IMR-90 (cell line): ENCODE measurements at regions not wholly inside any gene's neighbourhood (a gene's known extent, or its start where the extent isn't known, plus 50 kb on each side); places are given as distances from the start of the nearest gene placed in this dataset.

Experiments used
- ATAC-seq: fragments of 200-7000 bp; cut with Tn5 transposase; 2 replicates; pipeline ENCODE4 v1.9.1; 2020; ENCODE audit warnings: low read depth, mild to moderate bottlenecking, moderate library complexity
- BruUV-seq: library from RNA; stranded (reverse); fragments of 400-500 nt; replicated peaks from 2 replicates; lab custom pipeline; 2021; lab: Mats Ljungman, UMichigan
- CTCF ChIA-PET: fragments of 300-600 bp; formaldehyde crosslinking; extraction: SDS; loops from one replicate; lab custom pipeline; 2021; ENCODE audit warnings: antibody characterized with exemption; lab: Yijun Ruan, JAX
- POLR2A ChIA-PET: fragments of 300-600 bp; sonication (Branson Sonifier 250); formaldehyde crosslinking; loops from one replicate; lab custom pipeline; 2022; ENCODE audit warnings: antibody characterized with exemption; ENCODE audit not compliant: unreplicated experiment; lab: Charles Lee
- DNase-seq: peaks from one replicate; pipeline ENCODE4 v3.0.0; 2013
- H2AFZ ChIP-seq: replicated peaks from 2 replicates; pipeline ENCODE3; 2013; ENCODE audit warnings: low read length, mild to moderate bottlenecking; ENCODE audit not compliant: poor library complexity
- H2AK5ac ChIP-seq: 2 replicates; pipeline ENCODE4 v1.6.1; 2013; ENCODE audit warnings: low read depth, low read length, inconsistent platforms
- H2AK9ac ChIP-seq: replicated peaks from 2 replicates; pipeline ENCODE3; 2013; ENCODE audit warnings: mild to moderate bottlenecking, low read depth, low read length, moderate library complexity; ENCODE audit not compliant: poor library complexity
- H2BK120ac ChIP-seq: 2 replicates; pipeline ENCODE4 v1.6.1; 2013; ENCODE audit warnings: low read depth, low read length, inconsistent platforms
- H2BK15ac ChIP-seq: 3 replicates; pipeline ENCODE4 v1.6.1; 2013; ENCODE audit warnings: low read depth, low read length, inconsistent platforms
- H2BK20ac ChIP-seq: 2 replicates; pipeline ENCODE4 v1.6.1; 2013; ENCODE audit warnings: low read depth, mild to moderate bottlenecking, inconsistent platforms, low read length, moderate library complexity
- H2BK5ac ChIP-seq: 2 replicates; pipeline ENCODE4 v1.6.1; 2013; ENCODE audit warnings: mild to moderate bottlenecking, low read depth, low read length, inconsistent platforms; ENCODE audit not compliant: poor library complexity, severe bottlenecking
- H3K14ac ChIP-seq: replicated peaks from 2 replicates; pipeline ENCODE4 v1.6.1; 2013; ENCODE audit warnings: low read depth, low read length, inconsistent platforms
- H3K18ac ChIP-seq: 2 replicates; pipeline ENCODE4 v1.6.1; 2013; ENCODE audit warnings: low read depth, low read length, control low read depth
- H3K23ac ChIP-seq: 2 replicates; pipeline ENCODE4 v1.6.1; 2013; ENCODE audit warnings: low read depth, low read length, inconsistent platforms
- H3K27ac ChIP-seq: 2 replicates; pipeline ENCODE4 v1.5.1; 2013; ENCODE audit warnings: mild to moderate bottlenecking, control low read depth, low read length; ENCODE audit not compliant: insufficient read depth
- H3K27me3 ChIP-seq: 2 replicates; pipeline ENCODE4 v1.6.1; 2013; ENCODE audit warnings: low read length; ENCODE audit not compliant: control insufficient read depth, insufficient read depth
- H3K36me3 ChIP-seq: 2 replicates; pipeline ENCODE4 v1.6.1; 2013; ENCODE audit warnings: low read length, mixed read lengths; ENCODE audit not compliant: control insufficient read depth, insufficient read depth
- H3K4ac ChIP-seq: 2 replicates; pipeline ENCODE4 v1.6.1; 2013; ENCODE audit warnings: low read depth, low read length, inconsistent platforms
- H3K4me1 ChIP-seq: 2 replicates; pipeline ENCODE4 v1.6.1; 2013; ENCODE audit warnings: low read length, mixed read lengths; ENCODE audit not compliant: control insufficient read depth, insufficient read depth
- H3K4me2 ChIP-seq: 2 replicates; pipeline ENCODE4 v1.6.1; 2013; ENCODE audit warnings: low read depth, mild to moderate bottlenecking, control low read depth, low read length, moderate library complexity
- H3K4me3 ChIP-seq: 2 replicates; pipeline ENCODE4 v1.5.1; 2013; ENCODE audit warnings: low read depth, mild to moderate bottlenecking, control low read depth, low read length, moderate library complexity; ENCODE audit not compliant: insufficient read depth
- H3K56ac ChIP-seq: 2 replicates; pipeline ENCODE4 v1.6.1; 2013; ENCODE audit warnings: low read length, inconsistent platforms; ENCODE audit not compliant: insufficient read depth; ENCODE audit errors: extremely low read depth
- H3K79me1 ChIP-seq, 2 experiments: 2 replicates each; pipeline ENCODE4 v1.6.1; 2013; ENCODE audit warnings: low read length in 2 of 2, inconsistent platforms in 1 of 2, low read depth in 1 of 2
- H3K9ac ChIP-seq: 2 replicates; pipeline ENCODE4 v1.6.1; 2013; ENCODE audit warnings: low read depth, low read length, control low read depth
- H3K9me1 ChIP-seq: 2 replicates; pipeline ENCODE4 v1.6.1; 2013; ENCODE audit warnings: low read length, inconsistent platforms; ENCODE audit not compliant: insufficient read depth
- H3K9me3 ChIP-seq: 2 replicates; pipeline ENCODE4 v1.6.1; 2013; ENCODE audit warnings: low read length; ENCODE audit not compliant: control insufficient read depth, insufficient read depth
- H4K20me1 ChIP-seq: 2 replicates; pipeline ENCODE4 v1.6.1; 2013; ENCODE audit warnings: low read length, inconsistent platforms; ENCODE audit not compliant: insufficient read depth
- H4K5ac ChIP-seq: 2 replicates; pipeline ENCODE4 v1.6.1; 2013; ENCODE audit warnings: mild to moderate bottlenecking, low read depth, low read length, control low read depth
- H4K8ac ChIP-seq, 2 experiments: 2 replicates each; pipeline ENCODE4 v1.6.1; 2013; ENCODE audit warnings: low read depth in 2 of 2, low read length in 2 of 2, control low read depth in 1 of 2, inconsistent platforms in 1 of 2
- H4K91ac ChIP-seq: 2 replicates; pipeline ENCODE4 v1.6.1; 2013; ENCODE audit warnings: low read depth, low read length, inconsistent platforms; ENCODE audit not compliant: insufficient read depth
- CHD1 ChIP-seq: IDR thresholded peaks from 2 replicates; pipeline ENCODE4 v1.6.1; 2012; ENCODE audit warnings: low read depth, low read length, improper control_type of control experiment
- CTCF ChIP-seq: conservative IDR thresholded peaks from 2 replicates; pipeline ENCODE4 v1.5.1; 2012; ENCODE audit warnings: mild to moderate bottlenecking, low read depth, low read length, improper control_type of control experiment
- FOS ChIP-seq: fragments of 150-350 bp; IDR thresholded peaks from 2 replicates; pipeline ENCODE4 v1.6.1; 2016; ENCODE audit warnings: low read depth, low read length
- MAFK ChIP-seq: IDR thresholded peaks from 2 replicates; pipeline ENCODE4 v1.6.1; 2012; ENCODE audit warnings: low read depth, low read length, improper control_type of control experiment
- POLR2A ChIP-seq: IDR thresholded peaks from 2 replicates; pipeline ENCODE4 v1.6.1; 2012; ENCODE audit warnings: mild to moderate bottlenecking, low read depth, low read length
- RFX5 ChIP-seq: IDR thresholded peaks from 2 replicates; pipeline ENCODE4 v1.8.0; 2012; ENCODE audit warnings: low read depth, mild to moderate bottlenecking, low read length, moderate library complexity
- SMC3 ChIP-seq: fragments of 150-350 bp; IDR thresholded peaks from 2 replicates; pipeline ENCODE4 v1.6.1; 2016; ENCODE audit warnings: low read depth, mild to moderate bottlenecking, antibody characterized with exemption, low read length, moderate library complexity
- USF2 ChIP-seq: fragments of 150-350 bp; IDR thresholded peaks from 2 replicates; pipeline ENCODE4 v1.6.1; 2017; ENCODE audit warnings: mild to moderate bottlenecking, antibody characterized with exemption, low read length, low read depth
- dilution Hi-C: fragments of 300-500 bp; cut with HindIII; formaldehyde crosslinking; loops from one replicate; pipeline ENCODE4 v1.14.3; 2018; ENCODE audit warnings: low sequenced_read_pairs; ENCODE audit not compliant: unreplicated experiment
- in situ Hi-C: fragments of 300-500 bp; cut with MboI; formaldehyde crosslinking; loops from 3 replicates; pipeline ENCODE4 v1.14.3; 2019; ENCODE audit warnings: low sequenced_read_pairs, inconsistent platforms, mixed read lengths
- intact Hi-C: fragments of 100-400 bp; cut with micrococcal nuclease; formaldehyde crosslinking; loops from 2 replicates; pipeline ENCODE4 v1.10.0; 2022

GRCh38 chrX:13387666-13388494 lies 68.0 kb upstream of the ATXN3L start (continued):
- TF ChIP-seq CTCF: no peak

GRCh38 chrX:13386636-13387035 lies 66.8 kb upstream of the ATXN3L start:
- peak overlapping the region; percentile 61; the same call in 1 of the 2 replicates for H2AK5ac ChIP-seq
- H3K27me3 ChIP-seq: no peaks in the 10 kb centered on the region; the same call in 1 of the 2 replicates
- H3K14ac ChIP-seq: no peak overlapping the region; the same call in 1 of the 2 replicates
- H4K8ac ChIP-seq: peak overlapping the region in 1 of 2 experiments; percentile 40; a peak in 2 of 4 replicates
- peaks cover 4% of the 10 kb centered on the region for H3K4me1 ChIP-seq
- H3K36me3 ChIP-seq: no peaks in the 10 kb centered on the region
- H3K23ac ChIP-seq: 0 out of 2 replicates have a peak overlapping the region, but pooled peaks have one; percentile 14
- H3K4me3 ChIP-seq: no peak overlapping the region
- in situ Hi-C loops: no loop called here
- peak overlapping the region; percentile 29 for H4K5ac ChIP-seq
- no peak overlapping the region for H3K9ac ChIP-seq
- no peak overlapping the region for H3K56ac ChIP-seq
- no TSS peak for BruUV-seq
- no peaks in the 10 kb centered on the region for H4K20me1 ChIP-seq
- ChIA-PET POLR2A (no interaction called here), CTCF (no interaction called here)
- H3K18ac ChIP-seq: peak overlapping the region; percentile 99
- peak overlapping the region; percentile 58 for H2BK120ac ChIP-seq
- H3K27ac ChIP-seq: no peak overlapping the region
- H4K91ac ChIP-seq: peak overlapping the region; percentile 9; the same call in 1 of the 2 replicates
- no peak overlapping the region for H2AFZ ChIP-seq
- no peaks in the 10 kb centered on the region for H3K9me3 ChIP-seq
- ATAC-seq (no peak), DNase-seq (no peak)
- intact Hi-C loops: no loop called here
- no peaks in the 10 kb centered on the region for H3K9me1 ChIP-seq
- H2BK5ac ChIP-seq: no peak overlapping the region
- dilution Hi-C loops: no loop called here
- H3K4ac ChIP-seq: peak overlapping the region; percentile 31; the same call in 1 of the 2 replicates
- H2BK15ac ChIP-seq: peak overlapping the region; percentile 79; the same call in 1 of the 3 replicates
- no peak for TF ChIP-seq CHD1
- TF ChIP-seq POLR2A: no peak
- no peak for TF ChIP-seq FOS
- TF ChIP-seq USF2: no peak
- TF ChIP-seq RFX5: no peak
- peak; percentile 31 for TF ChIP-seq MAFK
- TF ChIP-seq SMC3: no peak
- H3K79me1 ChIP-seq: no peaks in the 10 kb centered on the region
- H2BK20ac ChIP-seq: peak overlapping the region; percentile 52; the same call in 1 of the 2 replicates
- H3K4me2 ChIP-seq: no peak overlapping the region
- no peak overlapping the region for H2AK9ac ChIP-seq
